ENCODE measurements at regions not wholly inside any gene's neighbourhood (a gene's known extent, or its start where the extent isn't known, plus 50 kb on each side); places are given as distances from the start of the nearest gene placed in this dataset.

- no peaks in the 10 kb centered on the region for H3K9me3 ChIP-seq (ENCODE audit: insufficient read depth, low read length)
- H3K9me2 ChIP-seq (replicated peaks; ENCODE audit: insufficient read depth, low read length) = no peaks in the 10 kb centered on the region; the same call in 1 of the 2 replicates
- no peaks in the 10 kb centered on the region for H3K27me3 ChIP-seq (ENCODE audit: low read length)
- no peaks in the 10 kb centered on the region for H3K36me3 ChIP-seq (ENCODE audit: low read length)
- H3K4me3 ChIP-seq (ENCODE audit: insufficient read depth, low read length, poor library complexity, severe bottlenecking) = no peak overlapping the region
- H3K27ac ChIP-seq (ENCODE audit: low read depth, low read length) = no peak overlapping the region
- no peaks in the 10 kb centered on the region for H3F3A ChIP-seq (ENCODE audit: insufficient read depth)
- H3K79me2 ChIP-seq (ENCODE audit: insufficient read depth, low read length) = no peaks in the 10 kb centered on the region
- no peaks in the 10 kb centered on the region for H4K20me1 ChIP-seq (ENCODE audit: low read depth, low read length)
- no peak overlapping the region for H2AFZ ChIP-seq (ENCODE audit: low read depth, low read length, severe bottlenecking)
- no peak overlapping the region for H3K4me2 ChIP-seq (ENCODE audit: low read depth, low read length, poor library complexity, severe bottlenecking)
- TF ChIP-seq CTCF (IDR thresholded peaks at IDR 0.05; ENCODE audit: insufficient read depth, low read length, poor library complexity, severe bottlenecking) (no peak), EZH2phosphoT487 (conservative IDR thresholded peaks at IDR 0.05; ENCODE audit: low read length) (no peak)
- H3K9ac ChIP-seq (ENCODE audit: low read length) = no peak overlapping the region
Measured at GRCh38 chr9:80082213-80082612, 510.4 kb downstream of the TLE4 start.

- Histone ChIP-seq H3K9me2 (replicated peaks; ENCODE audit: insufficient read depth, low read length) (no peaks in the 10 kb centered on the region; the same call in 1 of the 2 replicates), H3K79me2 (ENCODE audit: insufficient read depth, low read length) (no peaks in the 10 kb centered on the region), H3K4me2 (ENCODE audit: low read depth, low read length, poor library complexity, severe bottlenecking) (no peak overlapping the region), H4K20me1 (ENCODE audit: low read depth, low read length) (no peaks in the 10 kb centered on the region), H3K9me3 (ENCODE audit: insufficient read depth, low read length) (no peaks in the 10 kb centered on the region), H2AFZ (ENCODE audit: low read depth, low read length, severe bottlenecking) (no peak overlapping the region), H3K4me3 (ENCODE audit: insufficient read depth, low read length, poor library complexity, severe bottlenecking) (no peak overlapping the region), H3K27ac (ENCODE audit: low read depth, low read length) (no peak overlapping the region), H3K27me3 (ENCODE audit: low read length) (no peaks in the 10 kb centered on the region), H3K9ac (ENCODE audit: low read length) (no peak overlapping the region), H3K36me3 (ENCODE audit: low read length) (no peaks in the 10 kb centered on the region), H3F3A (ENCODE audit: insufficient read depth) (no peaks in the 10 kb centered on the region)
- TF ChIP-seq EZH2phosphoT487 (conservative IDR thresholded peaks at IDR 0.05; ENCODE audit: low read length) = no peak
- no peak for TF ChIP-seq CTCF (IDR thresholded peaks at IDR 0.05; ENCODE audit: insufficient read depth, low read length, poor library complexity, severe bottlenecking)
Measured at GRCh38 chr9:80078826-80079225, 507.1 kb downstream of the TLE4 start.

- H3K4me2 ChIP-seq (ENCODE audit: low read depth, low read length, poor library complexity, severe bottlenecking) = no peak overlapping the region
Measured at GRCh38 chr9:80077059-80077458, 505.3 kb downstream of the TLE4 start.

More at GRCh38 chr9:80077059-80077458, 505.3 kb downstream of the TLE4 start:
- H3K4me3 ChIP-seq (ENCODE audit: insufficient read depth, low read length, poor library complexity, severe bottlenecking) = no peak overlapping the region
- H3K9me2 ChIP-seq (replicated peaks; ENCODE audit: insufficient read depth, low read length) = no peaks in the 10 kb centered on the region; the same call in 1 of the 2 replicates
- H3F3A ChIP-seq (ENCODE audit: insufficient read depth) = no peaks in the 10 kb centered on the region
- H3K36me3 ChIP-seq (ENCODE audit: low read length) = no peaks in the 10 kb centered on the region
- H4K20me1 ChIP-seq (ENCODE audit: low read depth, low read length) = no peaks in the 10 kb centered on the region
- H3K79me2 ChIP-seq (ENCODE audit: insufficient read depth, low read length) = no peaks in the 10 kb centered on the region
- H3K27me3 ChIP-seq (ENCODE audit: low read length) = no peaks in the 10 kb centered on the region
- H3K27ac ChIP-seq (ENCODE audit: low read depth, low read length) = no peak overlapping the region
- TF ChIP-seq CTCF (IDR thresholded peaks at IDR 0.05; ENCODE audit: insufficient read depth, low read length, poor library complexity, severe bottlenecking) (no peak), EZH2phosphoT487 (conservative IDR thresholded peaks at IDR 0.05; ENCODE audit: low read length) (no peak)
- no peak overlapping the region for H3K9ac ChIP-seq (ENCODE audit: low read length)
- no peak overlapping the region for H2AFZ ChIP-seq (ENCODE audit: low read depth, low read length, severe bottlenecking)
- H3K9me3 ChIP-seq (ENCODE audit: insufficient read depth, low read length) = no peaks in the 10 kb centered on the region
